Activated T-cell treated with anti-CD3 and anti-CD28 coated beads for 4 hours (primary cell): ENCODE measurements at regions not wholly inside any gene's neighbourhood (a gene's known extent, or its start where the extent isn't known, plus 50 kb on each side); places are given as distances from the start of the nearest gene placed in this dataset.
A peak's percentile ranks its signal among the peaks of the same experiment; 100 is the strongest.

Experiments
- DNase-seq: peaks from one replicate; pipeline ENCODE4 v3.0.0-alpha.2; 2020

GRCh38 chr10:62554632-62555199 is 180.5 kb downstream of the ZNF365 start:
- no peak for DNase-seq

GRCh38 chr10:62559481-62560200 is 185.5 kb downstream of the ZNF365 start:
- no peak for DNase-seq

GRCh38 chr10:62560201-62560819 is 186.1 kb downstream of the ZNF365 start:
- DNase-seq = no peak

- no peak for DNase-seq
Observed at GRCh38 chr10:62561151-62561550, 187.0 kb downstream of the ZNF365 start.

DNA sequence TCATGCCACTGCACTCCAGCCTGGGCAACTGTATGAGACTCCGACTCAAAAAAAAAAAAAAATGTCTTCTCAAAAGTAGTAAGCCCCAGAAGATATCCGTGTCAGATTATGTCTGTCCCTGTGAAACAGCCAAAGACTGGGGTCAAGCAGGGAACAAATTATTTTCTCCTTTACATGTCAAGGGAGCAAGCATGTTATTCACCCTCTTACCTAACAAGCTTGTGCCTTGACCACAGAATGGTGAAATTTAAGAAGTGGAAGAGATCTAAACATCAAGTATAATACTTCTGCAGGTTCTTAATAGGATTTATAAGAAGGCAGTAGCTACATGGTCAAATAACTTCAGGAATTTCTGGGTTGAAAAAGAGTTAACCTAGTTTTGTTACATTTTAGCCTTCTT is 187.9 kb downstream of the ZNF365 start:
- no peak for DNase-seq

DNA sequence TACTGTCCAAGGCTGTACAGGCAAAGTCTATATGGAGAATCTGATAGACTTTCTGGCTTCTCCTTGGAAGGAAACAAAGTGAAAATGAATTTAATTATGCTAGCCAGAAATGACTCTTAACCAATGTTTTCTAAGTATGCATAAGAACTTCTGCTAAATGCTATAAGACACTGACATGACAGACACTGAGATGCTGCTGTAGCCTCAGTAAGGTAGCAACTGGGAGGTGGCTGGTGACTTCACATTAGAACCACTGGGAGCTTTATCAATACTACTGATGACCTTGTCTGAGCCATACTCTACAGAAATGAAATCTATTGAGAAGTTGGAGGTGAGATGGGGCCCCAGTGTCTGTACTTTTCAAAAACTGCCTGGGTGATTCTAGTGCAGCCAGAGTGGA is 188.6 kb downstream of the ZNF365 start:
- no peak for DNase-seq

DNA sequence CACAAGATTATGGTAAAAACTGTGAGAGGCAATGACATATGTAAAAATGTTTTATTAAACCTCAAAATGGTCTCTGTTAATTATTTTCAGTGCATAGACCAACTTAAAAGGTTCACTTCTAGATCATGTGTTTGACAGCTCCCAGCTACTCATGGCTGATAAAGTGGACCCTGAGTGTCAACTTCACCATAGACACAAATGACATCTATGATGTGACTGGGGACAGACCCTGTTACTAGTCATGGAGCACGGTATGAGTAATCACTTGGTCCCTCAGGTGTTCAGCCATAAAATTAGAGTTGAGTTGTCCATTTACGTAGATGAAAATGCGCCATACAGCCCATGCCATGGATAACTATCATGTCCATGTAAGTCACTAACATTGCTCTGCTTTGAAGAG is 199.8 kb downstream of the ZNF365 start:
- no peak for DNase-seq

DNA sequence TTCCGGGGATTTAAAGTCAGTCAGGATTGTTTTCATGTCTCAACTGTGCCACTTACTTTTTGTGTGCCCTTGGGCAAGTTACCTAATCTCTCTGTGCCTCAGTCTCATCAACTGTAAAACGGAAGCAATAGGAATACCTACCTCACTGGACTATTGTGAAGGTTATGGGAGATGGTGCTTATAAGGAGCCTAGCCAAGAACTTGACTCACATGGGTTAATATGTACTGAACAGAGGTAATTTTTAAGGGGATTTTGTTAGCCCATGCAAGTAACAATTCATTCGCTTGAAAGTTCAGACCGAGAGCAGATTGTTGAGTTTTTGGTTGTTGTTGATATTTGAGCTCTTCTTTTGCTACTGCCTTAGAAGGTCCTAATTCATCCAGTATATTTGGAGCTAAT is 202.9 kb downstream of the ZNF365 start:
- no peak for DNase-seq

DNA sequence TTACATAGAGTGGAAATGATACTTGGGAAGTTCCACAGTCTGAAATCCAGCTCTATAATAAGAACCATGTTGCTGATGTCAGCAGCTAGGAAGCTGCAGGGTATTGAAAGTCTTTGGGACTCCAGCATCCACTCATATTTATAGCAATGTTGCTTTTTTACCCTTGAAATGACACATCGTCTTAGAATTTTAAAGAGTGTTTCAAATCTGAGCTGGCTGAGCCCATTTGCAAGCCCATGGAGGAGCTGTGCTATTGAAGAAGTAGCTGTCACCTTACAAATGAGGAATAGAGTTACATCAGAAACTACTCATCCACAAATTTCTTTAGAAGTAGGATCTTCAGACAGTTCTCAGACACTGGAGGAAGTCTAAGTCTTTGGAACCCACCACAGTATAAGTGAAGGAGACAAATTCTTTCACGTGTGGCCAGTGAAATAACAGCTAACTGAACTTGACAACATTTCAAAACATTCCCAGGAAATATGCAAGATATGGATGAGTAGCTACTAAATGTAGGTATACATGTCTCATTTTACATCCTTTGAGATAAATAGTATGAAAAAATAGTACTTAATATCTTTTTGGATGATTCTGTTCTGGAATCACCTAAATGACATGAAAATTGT is 203.6 kb downstream of the ZNF365 start:
- no peak for DNase-seq

- DNase-seq = no peak
Observed at GRCh38 chr10:62578301-62578700, 204.1 kb downstream of the ZNF365 start.

DNA sequence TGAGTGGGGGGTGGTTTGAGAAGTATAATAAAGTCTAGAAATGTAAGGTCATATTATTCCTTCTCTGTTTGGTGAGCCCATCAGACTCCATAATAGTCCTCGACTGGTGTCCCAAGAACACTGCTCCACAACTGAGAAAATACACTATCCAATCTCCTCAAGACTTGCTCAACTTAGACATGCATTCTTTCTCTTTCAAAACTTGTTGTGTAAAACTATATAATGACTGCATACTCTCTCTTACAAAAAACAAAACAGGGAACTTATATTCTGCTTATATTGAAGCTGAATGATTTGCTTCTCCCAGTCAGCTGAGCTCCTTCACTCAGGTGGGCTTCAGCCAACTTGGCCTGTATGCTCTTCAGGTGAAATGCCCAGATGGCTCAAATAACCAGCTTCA is 204.7 kb downstream of the ZNF365 start:
- DNase-seq = no peak

DNA sequence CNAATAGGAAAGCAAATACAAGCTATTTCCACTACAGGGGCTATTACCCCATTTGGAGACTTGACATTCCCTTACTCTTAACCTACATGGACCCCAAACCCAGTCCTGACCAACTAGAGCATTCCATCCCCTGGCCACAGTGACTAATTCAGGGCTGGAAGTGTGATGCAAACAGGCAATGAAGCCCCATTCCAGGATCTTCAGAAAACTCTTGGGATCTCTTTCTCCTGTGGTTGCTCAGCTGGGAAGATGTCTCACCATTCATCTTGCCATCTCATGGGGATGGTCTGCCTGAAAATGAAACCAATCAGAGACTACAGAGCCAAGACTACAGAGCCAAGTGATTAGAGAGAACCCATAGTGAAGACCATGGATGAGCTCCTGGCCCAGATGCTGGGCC is 206.2 kb downstream of the ZNF365 start:
- no peak for DNase-seq

- DNase-seq = no peak
Observed at GRCh38 chr10:62581351-62581750, 207.2 kb downstream of the ZNF365 start.

- DNase-seq = no peak
Observed at GRCh38 chr10:62582101-62582705, 208.0 kb downstream of the ZNF365 start.

- DNase-seq = no peak
Observed at GRCh38 chr10:62582804-62583208, 208.6 kb downstream of the ZNF365 start.

DNA sequence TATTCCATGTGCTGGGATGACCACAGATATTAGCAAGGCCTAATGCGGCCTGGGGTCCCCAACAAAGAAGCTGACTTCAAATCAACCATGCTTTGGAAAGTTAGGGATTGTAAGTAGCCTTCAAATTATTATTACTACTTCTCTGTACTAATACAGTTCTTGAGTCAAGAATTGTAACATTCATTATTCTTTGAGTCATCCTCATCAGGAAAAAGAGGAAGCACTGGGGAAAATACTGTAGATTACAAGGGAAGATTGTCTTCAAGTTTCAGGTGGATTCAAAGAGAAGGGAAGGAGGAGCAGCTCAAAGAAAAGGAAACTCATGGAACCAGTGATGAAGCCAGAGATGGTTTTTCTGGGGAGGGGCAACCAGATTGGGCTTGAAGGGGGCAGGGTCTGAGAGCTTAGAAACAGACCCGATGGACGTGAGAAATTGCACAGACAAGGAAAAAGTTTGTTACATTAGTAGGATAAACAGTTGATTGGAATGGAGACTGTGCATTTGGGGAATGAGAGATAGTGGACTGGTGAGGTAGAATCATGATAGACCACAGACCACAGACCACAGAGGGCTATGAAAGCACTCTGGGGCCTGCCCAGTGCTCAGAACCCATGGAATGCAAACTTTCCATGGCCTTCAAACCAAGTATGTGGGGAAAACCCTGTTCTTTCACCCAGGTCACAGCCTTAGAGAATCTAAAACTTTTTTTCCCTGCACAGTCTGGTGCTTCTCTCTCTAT is 209.9 kb downstream of the ZNF365 start:
- no peak for DNase-seq

DNA sequence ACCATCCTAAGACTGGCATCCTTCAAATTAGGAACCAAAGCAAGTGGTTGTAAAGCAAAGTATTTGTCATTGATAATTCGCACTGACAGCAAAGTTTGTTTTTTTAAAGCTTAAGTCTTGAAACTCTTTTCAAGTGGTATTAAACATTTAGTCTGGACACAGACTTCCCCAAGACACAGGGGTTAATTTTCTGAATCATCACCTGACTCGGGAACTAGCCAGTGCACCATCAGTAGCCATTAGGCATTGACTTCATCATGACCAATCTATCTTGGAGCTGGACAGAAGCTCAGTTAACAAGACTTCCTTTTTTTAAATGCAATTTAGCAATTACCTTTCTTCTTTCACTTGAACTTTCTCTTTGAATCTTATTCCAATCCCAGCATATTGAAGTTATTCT is 210.6 kb downstream of the ZNF365 start:
- no peak for DNase-seq

- no peak for DNase-seq
Observed at GRCh38 chr10:62585211-62585775, 211.1 kb downstream of the ZNF365 start.

DNA sequence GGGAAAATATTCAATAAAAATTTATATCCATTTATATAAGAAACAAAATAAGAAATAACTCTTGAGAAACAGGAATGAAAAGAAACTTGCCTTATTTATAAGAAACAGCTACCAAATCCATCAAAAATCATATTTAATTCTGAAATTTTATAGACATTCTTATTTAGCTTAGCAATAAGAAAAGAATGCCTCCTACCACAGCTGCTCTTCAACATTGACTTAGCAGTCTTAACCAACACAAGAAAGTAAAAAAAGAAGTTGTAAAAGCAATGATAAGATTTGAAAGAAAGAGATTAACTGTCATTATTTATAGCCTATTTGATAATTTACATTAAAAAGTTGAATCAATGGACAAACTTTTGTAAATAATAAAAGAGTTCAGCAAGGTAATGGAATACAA is 212.8 kb downstream of the ZNF365 start:
- no peak for DNase-seq

DNA sequence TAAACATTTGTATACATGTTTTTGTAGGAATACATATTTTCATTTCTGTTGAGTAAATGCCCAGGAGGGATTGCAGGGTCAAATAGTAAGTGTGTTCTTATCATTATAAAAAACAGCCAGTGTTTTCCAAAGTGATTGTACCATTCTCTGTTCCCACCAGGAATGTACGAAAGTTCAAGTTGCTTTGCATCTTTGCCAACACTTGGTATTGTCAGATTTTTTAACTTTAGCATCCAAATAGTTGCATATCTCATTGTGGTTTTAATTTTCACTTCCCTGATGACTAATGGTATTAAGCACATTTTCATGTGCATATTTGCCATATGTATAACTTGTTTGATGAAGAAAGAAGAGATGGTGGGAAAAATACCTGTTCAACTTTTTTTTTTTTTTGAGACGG is 213.9 kb downstream of the ZNF365 start:
- DNase-seq = no peak

GRCh38 chr10:62589689-62590088 is 214.8 kb upstream of the ADO start:
- no peak for DNase-seq

GRCh38 chr10:62590306-62590705 is 214.2 kb upstream of the ADO start:
- DNase-seq = no peak

DNA sequence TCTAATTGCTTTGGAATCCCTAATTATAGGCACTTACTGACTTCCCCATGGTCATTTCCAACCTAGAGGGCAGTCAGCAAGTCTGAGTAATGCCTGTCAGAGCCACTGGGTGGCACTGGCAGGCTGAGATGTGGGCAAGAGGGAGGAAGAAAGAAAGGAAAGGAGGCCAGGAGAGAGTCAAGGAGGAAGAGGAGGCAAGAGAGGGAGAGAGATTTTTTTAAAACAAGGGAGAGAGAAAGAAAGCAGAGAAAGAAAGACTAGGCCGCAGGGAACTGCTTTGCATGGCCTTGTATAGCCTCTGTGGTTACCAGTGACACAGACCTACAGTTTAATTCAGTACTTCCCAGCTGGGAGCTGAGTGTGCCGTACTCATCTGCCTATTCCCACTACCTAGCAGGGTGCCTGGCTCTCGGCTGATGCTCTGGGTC is 210.4 kb upstream of the ADO start:
- DNase-seq = peak; percentile 35
